ENCODE measurements at regions not wholly inside any gene's neighbourhood (a gene's known extent, or its start where the extent isn't known, plus 50 kb on each side); places are given as distances from the start of the nearest gene placed in this dataset.
"Not testable (repeated sequence)": the region's sequence is repeated elsewhere in the genome, so short reads cannot be mapped to it uniquely, and the experiment has no call there.

DNA sequence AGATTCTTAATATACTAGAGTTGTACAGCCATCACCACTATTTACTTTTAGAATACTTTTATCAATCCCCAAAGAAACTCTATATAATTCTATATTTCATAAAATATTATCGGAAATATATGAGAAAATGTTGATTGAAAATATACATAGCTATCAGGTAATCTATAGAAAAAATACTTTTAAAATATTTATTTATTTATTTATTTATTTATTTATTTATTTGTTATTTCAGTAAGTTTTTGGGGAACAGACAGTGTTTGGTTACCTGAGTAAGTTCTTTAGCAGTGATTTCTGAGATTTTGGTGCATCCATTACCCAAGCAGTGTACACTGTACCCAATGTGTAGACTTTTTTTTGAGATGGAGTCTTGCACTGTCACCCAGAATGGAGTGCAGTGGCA is 206.6 kb upstream of the DAAM1 start:
- 0 out of 2 replicates have a peak, but pooled peaks cover 5% of the 10 kb centered on the region for H3K4me1 ChIP-seq (replicated peaks)
- H3K4me3 ChIP-seq: no peak overlapping the region
- no peak for DNase-seq (ENCODE audit: low read depth in 1 of 2, low spot score in 2 of 2)
- H3K27me3 ChIP-seq (replicated peaks): no peaks in the 10 kb centered on the region
- no peak overlapping the region for H3K27ac ChIP-seq
- no peaks in the 10 kb centered on the region for H3K9me3 ChIP-seq (replicated peaks)
- H3K36me3 ChIP-seq: no peaks in the 10 kb centered on the region

DNA sequence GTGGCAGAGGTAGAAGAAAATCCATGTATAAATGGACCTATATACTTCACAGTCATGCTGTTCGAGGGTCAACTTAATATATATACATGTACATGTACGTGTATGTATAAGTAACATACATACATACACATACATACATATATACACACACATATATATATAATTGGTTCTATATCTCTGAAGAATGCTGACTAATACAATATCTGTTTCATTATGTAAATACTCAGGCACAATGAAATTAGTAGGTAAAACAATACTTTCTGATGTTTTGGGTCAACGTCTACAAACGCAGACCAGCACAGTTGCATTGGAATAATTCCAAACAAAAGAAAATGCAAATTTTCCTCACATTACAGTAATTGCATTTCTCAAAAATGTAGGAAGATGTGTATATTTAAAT is 202.7 kb upstream of the DAAM1 start:
- no peak overlapping the region for H3K27ac ChIP-seq
- no peaks in the 10 kb centered on the region for H3K4me1 ChIP-seq (replicated peaks)
- H3K27me3 ChIP-seq (replicated peaks): no peaks in the 10 kb centered on the region
- no peaks in the 10 kb centered on the region for H3K9me3 ChIP-seq (replicated peaks)
- DNase-seq (ENCODE audit: low read depth in 1 of 2, low spot score in 2 of 2): no peak
- H3K36me3 ChIP-seq: no peaks in the 10 kb centered on the region
- no peak overlapping the region for H3K4me3 ChIP-seq

DNA sequence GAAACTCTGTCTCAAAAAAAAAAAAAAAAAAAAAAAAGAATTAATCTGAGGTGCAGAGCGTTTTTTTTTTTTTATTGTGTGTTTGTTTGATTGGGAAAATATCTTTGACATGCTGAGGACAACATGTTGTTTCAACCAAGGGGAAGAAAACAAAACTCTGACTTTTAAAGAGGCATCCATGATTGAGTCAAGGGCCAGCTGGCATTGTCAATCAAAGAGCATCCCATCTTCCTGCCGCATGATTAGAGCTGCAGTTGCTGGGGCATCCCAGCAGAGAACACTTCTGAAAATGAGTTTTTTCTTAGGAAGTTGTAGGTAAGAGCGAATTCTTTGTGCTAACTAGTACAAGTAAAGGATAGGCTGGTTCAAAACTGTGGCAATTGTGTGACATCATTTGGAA is 200.9 kb upstream of the DAAM1 start:
- no peak for DNase-seq (ENCODE audit: low read depth in 1 of 2, low spot score in 2 of 2)
- no peaks in the 10 kb centered on the region for H3K36me3 ChIP-seq
- no peaks in the 10 kb centered on the region for H3K4me1 ChIP-seq (replicated peaks)
- no peaks in the 10 kb centered on the region for H3K27me3 ChIP-seq (replicated peaks)
- no peak overlapping the region for H3K4me3 ChIP-seq
- H3K9me3 ChIP-seq (replicated peaks): no peaks in the 10 kb centered on the region
- H3K27ac ChIP-seq: no peak overlapping the region

DNA sequence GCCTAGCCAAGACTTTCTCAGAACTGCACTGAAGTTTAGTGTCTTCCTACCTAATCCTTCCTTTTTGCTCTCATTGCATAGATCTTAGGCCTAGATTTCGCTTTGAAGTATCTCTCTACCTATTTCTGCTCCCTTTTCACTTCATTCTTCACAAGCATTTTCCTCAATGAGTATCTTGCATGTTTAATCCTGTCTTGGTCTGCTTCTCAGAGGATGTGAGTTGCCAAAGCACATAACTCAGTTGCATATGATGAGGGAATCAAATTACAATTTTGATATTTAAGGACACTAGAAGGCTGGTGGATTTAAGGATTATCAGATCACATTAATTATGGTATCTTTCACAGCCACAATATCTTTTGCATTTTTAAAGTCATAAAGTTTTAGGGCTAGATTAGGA is 195.5 kb upstream of the DAAM1 start:
- no peaks in the 10 kb centered on the region for H3K4me1 ChIP-seq (replicated peaks)
- no peak overlapping the region for H3K4me3 ChIP-seq
- H3K27ac ChIP-seq: no peak overlapping the region
- no peaks in the 10 kb centered on the region for H3K9me3 ChIP-seq (replicated peaks)
- no peak for DNase-seq (ENCODE audit: low read depth in 1 of 2, low spot score in 2 of 2)
- no peaks in the 10 kb centered on the region for H3K36me3 ChIP-seq
- H3K27me3 ChIP-seq (replicated peaks): no peaks in the 10 kb centered on the region

DNA sequence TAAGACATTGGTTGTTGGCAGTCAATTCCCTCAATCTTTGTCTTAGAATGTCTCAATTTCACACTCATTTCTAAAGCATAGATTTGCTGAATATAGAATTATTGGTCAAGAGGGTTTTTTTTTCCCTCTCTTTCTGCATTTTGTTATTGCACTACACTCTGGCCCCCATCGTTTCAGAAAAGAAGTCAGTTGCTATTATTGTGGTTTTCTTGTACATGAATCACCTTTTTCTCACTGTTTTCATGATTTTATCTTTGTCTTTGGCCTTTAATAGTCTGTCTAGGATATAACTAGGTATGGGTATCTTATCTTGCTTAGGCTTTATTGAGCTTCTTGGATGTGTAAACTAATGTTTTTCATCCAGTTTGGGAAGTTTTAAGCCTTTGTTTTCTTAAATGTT is 194.3 kb upstream of the DAAM1 start:
- DNase-seq (ENCODE audit: low read depth in 1 of 2, low spot score in 2 of 2): no peak
- H3K4me1 ChIP-seq (replicated peaks): no peaks in the 10 kb centered on the region
- H3K27me3 ChIP-seq (replicated peaks): no peaks in the 10 kb centered on the region
- no peak overlapping the region for H3K27ac ChIP-seq
- H3K9me3 ChIP-seq (replicated peaks): no peaks in the 10 kb centered on the region
- H3K36me3 ChIP-seq: no peaks in the 10 kb centered on the region
- no peak overlapping the region for H3K4me3 ChIP-seq

DNA sequence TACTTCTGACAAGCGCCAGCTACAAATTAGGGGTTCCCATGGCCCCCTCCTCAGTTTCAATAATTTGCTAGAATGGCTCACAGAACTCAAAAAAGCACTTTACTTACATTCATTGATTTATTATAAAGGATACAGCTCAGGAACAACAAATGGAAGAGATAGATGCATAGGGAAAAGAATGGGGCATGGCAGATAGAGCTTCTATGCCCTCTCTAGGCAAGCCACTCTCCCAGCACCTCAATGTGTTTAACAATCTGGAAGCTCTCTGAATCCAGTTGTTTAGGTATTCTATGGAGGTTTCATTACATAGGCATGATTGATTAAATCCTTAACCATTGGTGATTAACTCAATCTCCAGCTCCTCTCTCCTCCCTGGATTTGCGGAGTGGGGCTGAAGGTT is 184.5 kb upstream of the DAAM1 start:
- no peak overlapping the region for H3K4me3 ChIP-seq
- no peaks in the 10 kb centered on the region for H3K9me3 ChIP-seq (replicated peaks)
- H3K36me3 ChIP-seq: no peaks in the 10 kb centered on the region
- H3K27me3 ChIP-seq (replicated peaks): no peaks in the 10 kb centered on the region
- no peak for DNase-seq (ENCODE audit: low read depth in 1 of 2, low spot score in 2 of 2)
- no peak overlapping the region for H3K27ac ChIP-seq
- H3K4me1 ChIP-seq (replicated peaks): no peaks in the 10 kb centered on the region

DNA sequence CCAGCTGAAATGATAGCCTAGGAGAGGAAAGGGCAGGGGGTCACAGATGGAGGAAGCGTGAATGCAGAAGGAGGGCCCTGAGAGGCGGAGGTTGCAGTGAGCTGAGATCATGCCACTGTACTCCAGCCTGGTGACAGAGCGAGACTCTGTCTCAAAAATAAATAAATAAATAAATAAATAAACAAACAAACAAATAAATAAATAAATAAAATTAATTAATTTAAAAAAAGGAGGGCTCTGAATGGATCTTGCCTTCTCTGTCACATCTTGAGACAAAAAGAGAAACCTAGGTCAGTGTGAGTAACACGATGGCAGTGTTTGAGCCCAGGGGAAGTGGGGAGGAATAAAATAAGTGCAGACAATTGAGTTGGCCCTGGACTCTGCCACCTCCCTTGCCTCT is 182.3 kb upstream of the DAAM1 start:
- not testable (repeated sequence) for H3K36me3 ChIP-seq; H3K9me3 ChIP-seq (replicated peaks); DNase-seq (ENCODE audit: low read depth in 1 of 2, low spot score in 2 of 2); H3K4me1 ChIP-seq (replicated peaks); H3K27ac ChIP-seq; H3K27me3 ChIP-seq (replicated peaks); H3K4me3 ChIP-seq

DNA sequence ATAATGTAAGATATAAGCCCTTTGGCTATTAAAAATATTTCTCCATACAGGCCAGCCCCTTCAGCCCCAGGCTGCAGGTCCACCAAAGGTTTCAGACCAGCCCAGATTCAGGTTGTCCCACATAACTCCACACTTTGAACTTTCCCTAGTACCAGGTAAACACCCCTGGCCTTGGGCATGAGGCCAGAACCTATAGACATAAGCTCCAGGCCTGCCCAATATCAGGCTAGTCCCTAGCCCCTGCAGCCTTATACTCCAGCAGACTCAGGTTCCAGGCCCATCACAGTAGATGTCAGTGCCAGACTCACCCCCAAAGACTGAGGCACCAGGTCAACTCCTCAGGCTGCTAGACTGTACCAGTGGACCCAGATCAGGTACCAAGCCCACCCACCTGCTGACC is 178.5 kb upstream of the DAAM1 start:
- no peak overlapping the region for H3K4me3 ChIP-seq
- DNase-seq (ENCODE audit: low read depth in 1 of 2, low spot score in 2 of 2): no peak
- no peaks in the 10 kb centered on the region for H3K4me1 ChIP-seq (replicated peaks)
- H3K27ac ChIP-seq: no peak overlapping the region
- no peaks in the 10 kb centered on the region for H3K9me3 ChIP-seq (replicated peaks)
- no peaks in the 10 kb centered on the region for H3K27me3 ChIP-seq (replicated peaks)
- no peaks in the 10 kb centered on the region for H3K36me3 ChIP-seq

DNA sequence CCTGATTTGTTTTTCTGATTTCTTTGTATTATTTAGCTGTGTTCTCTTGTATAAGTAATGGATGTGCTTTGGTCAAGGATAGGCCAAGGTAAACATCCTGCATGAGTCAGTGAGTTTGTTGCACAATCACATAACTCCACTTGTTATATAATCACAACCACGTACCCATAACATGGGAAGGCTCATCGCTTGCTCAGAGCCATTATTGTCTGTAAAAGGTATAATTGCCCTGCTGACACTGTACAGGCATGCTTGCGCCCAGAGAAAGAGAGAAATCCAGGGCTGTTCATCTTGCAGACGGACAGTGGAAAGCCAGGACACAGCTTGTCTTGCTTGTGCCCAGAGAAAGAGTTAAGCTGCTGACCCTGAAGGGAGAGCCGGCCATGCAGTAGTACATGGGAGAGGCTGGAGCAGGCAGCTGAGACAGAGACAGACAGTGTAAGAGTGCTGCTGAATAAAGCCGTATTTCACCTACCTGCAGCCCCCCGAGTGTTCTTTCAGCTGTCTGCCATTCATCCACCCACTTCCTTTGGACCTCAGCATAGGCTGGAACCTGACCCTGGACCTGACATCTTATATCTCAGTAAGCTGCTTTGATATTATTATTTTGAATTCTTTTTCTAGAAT is 174.7 kb upstream of the DAAM1 start:
- Histone ChIP-seq H3K4me3 (no peak overlapping the region), H3K27ac (no peak overlapping the region), H3K9me3 (replicated peaks) (no peaks in the 10 kb centered on the region), H3K36me3 (no peaks in the 10 kb centered on the region), H3K27me3 (replicated peaks) (no peaks in the 10 kb centered on the region; the same call in 1 of the 2 replicates), H3K4me1 (replicated peaks) (no peaks in the 10 kb centered on the region)
- no peak for DNase-seq (ENCODE audit: low read depth in 1 of 2, low spot score in 2 of 2)

DNA sequence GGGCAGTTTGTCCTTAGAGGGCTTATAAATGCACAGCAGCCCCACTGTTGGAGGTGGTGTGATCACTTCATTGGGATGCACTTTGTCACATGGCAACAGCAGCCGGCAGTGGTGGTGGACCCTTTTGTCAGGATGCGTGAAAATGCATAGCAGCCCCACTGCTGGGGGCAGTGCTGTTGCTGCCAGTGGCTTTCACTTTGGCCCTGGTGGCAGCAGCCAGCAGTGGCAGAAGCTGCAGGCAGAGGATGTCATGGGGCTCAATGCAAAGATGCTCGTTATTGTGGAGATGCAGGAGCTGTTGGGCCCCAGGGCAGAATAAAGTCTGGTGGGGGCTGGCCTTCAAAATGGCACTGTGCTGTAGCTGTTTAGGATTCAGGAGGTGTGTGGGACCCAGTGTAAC is 173.0 kb upstream of the DAAM1 start:
- Histone ChIP-seq H3K27ac (no peak overlapping the region), H3K4me1 (replicated peaks) (no peaks in the 10 kb centered on the region), H3K4me3 (no peak overlapping the region), H3K9me3 (replicated peaks) (no peaks in the 10 kb centered on the region), H3K36me3 (no peaks in the 10 kb centered on the region), H3K27me3 (replicated peaks) (no peaks in the 10 kb centered on the region; the same call in 1 of the 2 replicates)
- no peak for DNase-seq (ENCODE audit: low read depth in 1 of 2, low spot score in 2 of 2)

DNA sequence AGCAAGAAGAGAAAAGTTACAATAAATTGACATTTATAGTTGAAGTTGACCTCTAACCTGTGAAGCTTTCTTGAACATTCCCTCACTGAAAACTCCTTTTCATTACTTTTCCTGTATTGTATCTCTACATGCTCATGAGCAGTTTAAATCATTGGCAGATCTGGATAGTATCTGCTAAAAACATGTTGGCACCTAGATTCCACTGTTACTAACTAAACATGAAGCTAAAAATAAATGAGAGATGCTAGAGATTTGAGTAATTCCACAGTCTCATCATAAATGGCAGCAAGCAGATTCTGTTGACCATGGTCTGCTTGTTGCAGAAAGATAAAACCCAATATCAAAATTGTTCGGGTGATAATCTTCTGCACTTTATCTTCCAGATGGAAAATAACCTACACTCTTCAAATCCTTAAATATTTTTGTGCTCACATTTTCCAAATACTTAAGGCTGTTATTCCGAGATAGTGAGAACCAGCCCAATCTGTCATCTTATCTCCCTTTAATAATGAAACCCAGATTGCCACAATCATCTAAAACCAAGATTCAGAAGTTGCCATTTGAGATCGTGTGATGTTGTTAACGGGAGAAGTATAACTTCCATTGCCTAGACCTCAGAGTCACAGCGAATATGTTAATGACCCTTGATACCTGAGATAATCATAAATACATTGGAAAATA is 171.0 kb upstream of the DAAM1 start:
- no peaks in the 10 kb centered on the region; the same call in 1 of the 2 replicates for H3K27me3 ChIP-seq (replicated peaks)
- no peaks in the 10 kb centered on the region for H3K4me1 ChIP-seq (replicated peaks)
- no peak for DNase-seq (ENCODE audit: low read depth in 1 of 2, low spot score in 2 of 2)
- H3K4me3 ChIP-seq: no peak overlapping the region
- H3K27ac ChIP-seq: no peak overlapping the region
- no peaks in the 10 kb centered on the region for H3K9me3 ChIP-seq (replicated peaks)
- H3K36me3 ChIP-seq: no peaks in the 10 kb centered on the region

DNA sequence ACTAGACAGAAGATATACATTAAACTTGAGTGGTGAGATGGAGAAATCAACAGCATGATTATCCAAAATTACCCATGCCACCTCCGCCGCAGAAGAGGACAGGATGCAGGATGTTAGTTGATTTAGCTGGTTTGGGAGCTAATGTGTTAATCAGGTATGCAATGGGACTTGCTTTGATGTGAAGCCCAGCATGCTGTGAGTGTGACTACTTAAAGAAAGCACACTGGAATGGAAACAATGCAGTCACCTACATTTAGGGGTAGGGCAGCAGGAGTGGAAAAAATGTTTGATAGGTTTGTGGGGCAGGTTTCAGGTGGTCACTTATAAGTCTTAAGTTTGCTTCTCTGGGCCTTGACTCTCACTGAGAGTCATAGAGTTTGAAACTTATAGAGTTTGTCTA is 170.0 kb upstream of the DAAM1 start:
- Histone ChIP-seq H3K36me3 (no peaks in the 10 kb centered on the region), H3K9me3 (replicated peaks) (no peaks in the 10 kb centered on the region), H3K4me3 (no peak overlapping the region), H3K27me3 (replicated peaks) (no peaks in the 10 kb centered on the region; the same call in 1 of the 2 replicates), H3K4me1 (replicated peaks) (no peaks in the 10 kb centered on the region), H3K27ac (no peak overlapping the region)
- no peak for DNase-seq (ENCODE audit: low read depth in 1 of 2, low spot score in 2 of 2)

DNA sequence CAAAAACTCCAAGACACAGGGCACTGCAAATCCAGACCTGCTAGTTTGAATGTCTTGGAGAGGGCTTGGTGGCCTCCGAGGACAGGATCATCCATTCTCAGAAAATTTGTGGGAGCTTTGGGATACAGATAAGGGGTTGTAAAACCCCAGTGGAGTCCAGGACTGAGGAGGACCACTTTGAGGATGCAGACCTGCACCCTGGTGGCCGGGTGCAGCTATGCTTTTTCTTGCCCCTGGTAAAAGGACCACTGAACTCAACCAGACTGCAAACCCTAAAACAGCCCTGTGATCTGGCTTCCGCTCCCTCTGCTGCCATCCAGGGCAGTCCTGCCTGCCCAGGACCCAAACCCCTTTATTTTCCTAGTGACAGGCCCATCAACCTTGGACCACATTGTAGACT is 169.5 kb upstream of the DAAM1 start:
- DNase-seq (ENCODE audit: low read depth in 1 of 2, low spot score in 2 of 2): no peak
- Histone ChIP-seq H3K36me3 (no peaks in the 10 kb centered on the region), H3K27me3 (replicated peaks) (no peaks in the 10 kb centered on the region; the same call in 1 of the 2 replicates), H3K9me3 (replicated peaks) (no peaks in the 10 kb centered on the region), H3K4me1 (replicated peaks) (no peaks in the 10 kb centered on the region), H3K4me3 (no peak overlapping the region), H3K27ac (no peak overlapping the region)

DNA sequence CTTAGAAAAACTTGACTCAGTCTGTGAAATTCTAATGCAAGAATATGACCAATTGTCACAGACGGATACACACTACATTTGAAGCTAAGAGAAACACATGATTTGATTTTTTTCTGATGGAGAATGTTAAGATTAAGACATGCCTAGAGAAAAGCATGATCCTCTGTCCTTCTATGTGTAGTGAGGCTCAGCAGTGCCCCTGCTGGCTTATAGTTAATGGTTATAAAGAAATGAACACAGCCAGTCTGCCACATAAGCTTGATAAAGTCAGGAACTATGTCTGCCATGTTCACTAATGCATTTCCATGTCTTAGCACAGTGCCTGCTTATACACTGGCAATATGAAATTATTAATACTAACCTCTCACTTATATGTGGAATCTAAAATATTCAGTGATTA is 168.1 kb upstream of the DAAM1 start:
- Histone ChIP-seq H3K36me3 (no peaks in the 10 kb centered on the region), H3K9me3 (replicated peaks) (no peaks in the 10 kb centered on the region), H3K4me1 (replicated peaks) (no peaks in the 10 kb centered on the region), H3K27me3 (replicated peaks) (no peaks in the 10 kb centered on the region; the same call in 1 of the 2 replicates), H3K4me3 (no peak overlapping the region), H3K27ac (no peak overlapping the region)
- peak in 1 of 2 experiments; percentile 11 for DNase-seq (ENCODE audit: low read depth in 1 of 2, low spot score in 2 of 2)

DNA sequence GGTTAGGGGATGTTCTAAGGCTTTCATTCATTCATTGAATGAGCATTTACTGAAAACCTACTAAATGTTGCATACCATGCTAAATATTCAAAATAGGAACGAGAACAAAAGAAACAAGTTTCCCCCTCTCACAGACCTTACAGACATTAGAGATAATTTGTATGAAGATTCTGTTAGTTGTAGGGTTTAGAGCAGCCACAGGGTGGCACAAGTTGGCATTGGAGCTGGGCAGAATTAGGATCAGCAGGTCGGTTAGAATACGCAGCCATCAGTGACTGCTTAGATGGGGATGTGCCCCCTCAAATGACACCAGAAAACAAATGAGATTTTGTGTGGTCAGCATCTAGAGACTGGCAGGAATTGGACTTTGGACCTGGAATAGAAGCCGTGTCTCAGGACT is 166.3 kb upstream of the DAAM1 start:
- Histone ChIP-seq H3K27me3 (replicated peaks) (no peaks in the 10 kb centered on the region; the same call in 1 of the 2 replicates), H3K36me3 (no peaks in the 10 kb centered on the region), H3K4me3 (no peak overlapping the region), H3K4me1 (replicated peaks) (no peaks in the 10 kb centered on the region), H3K9me3 (replicated peaks) (no peaks in the 10 kb centered on the region), H3K27ac (no peak overlapping the region)
- DNase-seq (ENCODE audit: low read depth in 1 of 2, low spot score in 2 of 2): no peak
